ENCODE measurements at regions not wholly inside any gene's neighbourhood (a gene's known extent, or its start where the extent isn't known, plus 50 kb on each side); places are given as distances from the start of the nearest gene placed in this dataset.

DNA sequence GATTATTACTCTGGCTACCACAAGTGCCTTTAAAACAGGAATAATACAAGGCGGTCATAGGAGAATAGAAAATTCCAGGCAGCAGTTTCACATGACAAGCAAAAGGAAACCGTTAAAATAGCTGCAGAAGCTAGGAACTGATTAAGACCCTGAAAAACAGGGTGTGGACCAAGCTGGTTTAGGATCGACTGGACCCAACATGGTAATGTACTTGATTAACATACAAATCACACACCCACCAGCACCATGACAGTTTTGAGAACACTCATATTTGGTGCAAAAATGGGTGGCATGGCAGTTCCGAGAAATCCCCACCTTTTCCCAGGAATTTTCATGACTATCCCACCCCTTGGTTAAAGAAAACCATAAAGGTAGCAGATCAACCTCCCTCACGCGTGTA lies 51.9 kb upstream of the TMEM163 start:
- H3K4me1 Mint-ChIP-seq, result peaks cover 13% of the 10 kb centered on the region
- no peak overlapping the region for H3K27ac Mint-ChIP-seq
- DNase-seq, result no peak
- H3K4me3 Mint-ChIP-seq, result no peak overlapping the region
- H3K27me3 Mint-ChIP-seq, result peaks cover 4% of the 10 kb centered on the region
- ATAC-seq, result no peak
- H3K36me3 Mint-ChIP-seq (ENCODE audit: low read depth), result no peaks in the 10 kb centered on the region
- no peaks in the 10 kb centered on the region for H3K9me3 Mint-ChIP-seq

DNA sequence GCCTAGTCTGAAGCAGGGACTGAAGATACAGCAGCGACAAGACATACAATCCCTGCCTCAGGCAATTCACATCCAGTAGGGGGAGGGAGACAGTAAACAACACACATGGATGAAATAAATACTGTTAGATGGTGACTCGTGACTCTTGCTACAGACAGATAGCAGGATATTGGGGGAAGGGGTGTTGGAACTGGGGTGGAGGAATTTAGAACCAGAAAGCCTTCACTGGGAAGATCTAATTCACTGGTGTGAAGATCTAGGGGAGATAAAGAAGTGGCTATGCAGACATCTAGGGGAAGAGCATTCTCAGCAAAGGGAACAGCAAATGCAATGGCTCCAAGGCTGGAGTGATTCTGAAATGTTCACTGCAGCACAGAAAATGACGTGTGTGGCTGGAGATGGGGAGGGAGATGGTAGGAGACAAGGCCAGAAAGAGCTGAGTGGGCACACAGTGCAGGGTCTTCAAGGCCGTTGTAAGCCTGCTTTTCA lies 52.6 kb upstream of the TMEM163 start:
- H3K9me3 Mint-ChIP-seq, result no peaks in the 10 kb centered on the region

DNA sequence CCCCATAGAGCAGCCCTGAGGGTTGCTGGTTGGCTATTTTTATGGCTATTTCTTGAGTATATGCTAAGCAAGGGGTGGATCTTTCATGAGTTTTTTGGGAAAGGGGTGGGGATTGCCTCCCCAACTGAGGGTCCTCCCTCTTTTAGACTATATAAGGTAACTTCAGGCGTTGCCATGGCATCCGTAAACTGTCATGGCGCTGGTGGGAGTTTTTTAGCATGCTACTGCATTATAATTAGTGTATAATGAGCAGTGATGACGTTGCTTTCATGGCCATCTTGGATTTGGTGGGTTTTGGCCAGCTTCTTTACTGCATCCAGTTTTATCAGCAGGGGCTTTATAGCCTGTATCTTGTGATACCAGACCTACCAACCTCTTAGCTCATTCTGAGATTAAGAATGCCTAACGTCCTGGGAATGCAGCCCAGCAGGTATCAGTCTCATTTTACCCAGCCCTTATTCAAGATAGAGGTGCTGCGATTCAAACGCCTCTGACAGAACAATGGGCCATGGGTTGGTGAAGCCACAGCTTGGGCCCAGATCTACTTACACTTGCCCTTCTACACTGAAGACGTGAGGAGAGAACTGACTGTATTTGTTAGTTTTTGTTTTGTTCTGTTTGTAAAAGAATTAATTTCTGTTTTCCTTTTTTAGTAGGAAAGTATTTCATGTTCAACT lies 53.8 kb upstream of the TMEM163 start:
- DNase-seq, result no peak
- Mint-ChIP-seq H3K9me3 (no peaks in the 10 kb centered on the region), H3K27ac (no peak overlapping the region), H3K4me3 (no peak overlapping the region), H3K4me1 (peaks cover 13% of the 10 kb centered on the region), H3K27me3 (peaks cover 2% of the 10 kb centered on the region), H3K36me3 (ENCODE audit: low read depth) (no peaks in the 10 kb centered on the region)
- ATAC-seq, result no peak

More for the DNA sequence above, 52.6 kb upstream of the TMEM163 start:
- no peak for DNase-seq
- ATAC-seq, result no peak
- peaks cover 13% of the 10 kb centered on the region for H3K4me1 Mint-ChIP-seq
- peaks cover 2% of the 10 kb centered on the region for H3K27me3 Mint-ChIP-seq
- H3K36me3 Mint-ChIP-seq (ENCODE audit: low read depth), result no peaks in the 10 kb centered on the region
- no peak overlapping the region for H3K27ac Mint-ChIP-seq
- no peak overlapping the region for H3K4me3 Mint-ChIP-seq

DNA sequence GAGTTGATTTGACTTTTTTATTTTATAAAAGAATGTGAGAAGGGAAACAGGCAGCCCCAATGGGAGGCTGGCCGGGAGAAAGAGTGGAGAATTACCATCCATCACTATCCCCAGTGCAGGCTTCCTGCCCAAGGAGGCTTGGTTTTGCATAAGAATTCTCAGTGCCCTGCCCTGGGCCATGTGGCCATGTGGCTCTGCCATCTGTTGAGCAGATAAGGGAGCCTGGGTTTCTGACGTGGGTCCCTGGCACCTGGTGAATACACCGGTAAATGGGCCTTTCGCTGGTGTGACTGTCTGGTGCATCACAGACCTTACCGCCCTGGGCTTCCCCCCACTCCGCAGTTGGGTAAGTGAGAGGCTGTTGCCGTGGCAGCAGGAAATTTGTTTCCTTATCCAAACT lies 54.5 kb upstream of the TMEM163 start:
- H3K36me3 Mint-ChIP-seq (ENCODE audit: low read depth), result no peaks in the 10 kb centered on the region
- no peaks in the 10 kb centered on the region for H3K9me3 Mint-ChIP-seq
- no peak overlapping the region for H3K27ac Mint-ChIP-seq
- DNase-seq (no peak), ATAC-seq (no peak)
- no peak overlapping the region for H3K4me3 Mint-ChIP-seq
- H3K27me3 Mint-ChIP-seq, result peaks cover 2% of the 10 kb centered on the region
- H3K4me1 Mint-ChIP-seq, result peaks cover 13% of the 10 kb centered on the region

DNA sequence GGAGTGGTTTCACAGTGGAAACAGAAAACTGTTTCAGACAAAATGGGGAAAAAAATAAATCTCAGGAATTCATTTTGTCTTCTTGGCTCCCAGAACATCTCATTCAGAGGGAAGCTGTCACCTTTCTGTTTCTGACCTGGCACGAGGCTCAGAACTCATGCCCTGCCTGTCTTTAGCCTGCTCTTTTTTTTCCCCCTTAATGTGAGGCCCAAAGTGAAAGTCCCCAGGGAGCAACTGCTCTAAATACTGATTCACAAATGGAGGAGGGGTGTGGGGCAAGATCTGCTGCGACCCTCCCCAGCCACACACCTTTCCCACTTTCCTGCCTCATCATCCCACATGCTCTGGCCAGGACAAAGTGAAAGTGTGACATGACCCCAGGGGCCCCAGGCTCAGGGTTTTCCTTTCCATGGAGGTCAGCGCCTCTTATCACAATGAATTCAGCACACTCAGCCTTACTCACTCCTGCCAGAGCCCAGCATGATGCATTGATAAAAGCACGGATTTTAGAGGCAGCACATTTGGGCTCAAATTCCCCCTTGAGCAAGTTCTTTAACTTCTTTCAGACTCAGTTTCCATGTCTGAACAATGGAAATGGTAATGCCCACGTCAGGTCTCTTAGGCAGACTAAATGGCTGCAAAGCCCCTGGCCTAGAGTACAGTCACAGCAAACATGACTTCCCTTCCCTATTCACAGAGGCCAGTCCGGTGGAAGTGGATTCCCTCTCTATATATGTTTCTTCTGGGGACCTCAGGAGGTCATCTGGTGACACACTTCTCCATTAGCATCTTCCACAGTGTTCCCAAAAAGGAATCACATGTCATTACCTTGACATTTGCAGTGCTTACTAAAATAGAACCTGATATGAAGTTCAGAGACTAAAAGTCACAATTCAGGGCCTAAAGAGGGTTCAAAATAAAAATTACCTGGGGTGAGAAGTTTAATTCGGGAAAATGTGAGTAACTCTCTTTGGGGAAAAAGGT lies 55.3 kb upstream of the TMEM163 start:
- ATAC-seq, result no peak
- peak overlapping the region; percentile 44 for H3K27ac Mint-ChIP-seq
- peaks cover 2% of the 10 kb centered on the region for H3K27me3 Mint-ChIP-seq
- H3K9me3 Mint-ChIP-seq, result no peaks in the 10 kb centered on the region
- H3K4me3 Mint-ChIP-seq, result no peak overlapping the region
- no peaks in the 10 kb centered on the region for H3K36me3 Mint-ChIP-seq (ENCODE audit: low read depth)
- DNase-seq, result no peak
- H3K4me1 Mint-ChIP-seq, result peaks cover 13% of the 10 kb centered on the region

DNA sequence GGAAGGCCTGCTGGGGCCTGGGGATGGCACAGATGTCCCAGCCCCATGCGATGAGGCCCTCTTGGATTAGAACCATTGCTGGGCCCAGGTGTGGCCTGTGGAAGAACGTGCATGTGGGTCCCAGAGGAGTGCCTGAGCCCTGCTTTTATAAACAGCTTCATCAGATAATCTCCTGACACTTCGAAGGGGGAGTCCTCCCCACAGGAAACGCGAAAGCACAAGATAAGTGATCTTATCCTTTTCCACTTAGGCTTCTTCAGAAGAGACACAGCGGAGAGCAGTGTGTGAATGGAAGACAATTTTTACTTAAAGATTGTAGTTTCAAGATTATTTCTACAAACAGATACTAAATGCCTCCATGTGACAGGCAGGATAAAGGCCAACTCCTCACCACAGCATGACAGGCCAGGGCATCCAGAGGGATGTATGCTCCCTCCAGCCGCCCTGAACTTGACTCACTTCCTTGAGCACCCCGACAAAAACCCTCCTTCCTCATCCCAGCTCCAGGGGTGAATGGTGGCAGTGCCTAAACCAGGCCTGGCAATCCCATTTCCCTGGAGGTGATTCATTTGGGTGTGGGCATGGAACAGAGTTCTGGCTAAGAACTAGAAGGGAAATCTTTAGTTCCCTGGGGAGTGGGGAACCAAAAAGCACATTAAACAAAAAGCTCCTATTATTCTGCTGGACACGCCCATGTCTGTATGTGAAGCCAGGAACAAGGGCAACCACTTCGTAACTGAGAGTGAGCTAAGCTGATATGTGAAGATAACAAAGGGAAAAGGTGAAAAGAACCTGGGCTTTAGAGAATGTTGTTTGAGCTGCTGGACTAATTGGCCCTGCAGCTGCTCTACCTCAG lies 56.2 kb upstream of the TMEM163 start:
- peak overlapping the region; percentile 44 for H3K27ac Mint-ChIP-seq

DNA sequence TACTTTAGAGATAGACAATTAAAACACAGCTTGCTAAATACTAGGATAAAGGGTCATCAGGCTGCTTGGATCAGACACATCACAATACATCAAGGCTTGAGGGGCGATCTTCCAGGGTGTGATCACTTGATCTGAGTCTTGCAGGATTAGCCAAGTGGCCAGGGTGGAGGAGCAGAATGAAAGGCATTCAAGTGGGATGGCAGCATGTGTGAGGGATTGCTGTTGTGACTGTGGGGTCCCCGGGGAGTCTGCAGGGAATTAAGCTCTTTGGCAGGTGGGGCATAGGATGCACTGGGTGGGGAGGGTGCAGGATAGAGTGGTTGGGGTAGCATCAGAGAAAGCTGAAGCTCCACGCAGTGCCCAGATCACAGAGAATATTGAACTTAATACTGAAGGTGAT lies 58.0 kb upstream of the TMEM163 start:
- ATAC-seq (no peak), DNase-seq (no peak)
- H3K4me3 Mint-ChIP-seq, result no peak overlapping the region
- H3K36me3 Mint-ChIP-seq (ENCODE audit: low read depth), result no peaks in the 10 kb centered on the region
- no peaks in the 10 kb centered on the region for H3K9me3 Mint-ChIP-seq
- H3K4me1 Mint-ChIP-seq, result peaks cover 22% of the 10 kb centered on the region
- no peaks in the 10 kb centered on the region for H3K27me3 Mint-ChIP-seq
- no peak overlapping the region for H3K27ac Mint-ChIP-seq

More for the DNA sequence above, 56.2 kb upstream of the TMEM163 start:
- H3K9me3 Mint-ChIP-seq, result no peaks in the 10 kb centered on the region
- H3K4me1 Mint-ChIP-seq, result peaks cover 13% of the 10 kb centered on the region
- no peak for DNase-seq
- peaks cover 2% of the 10 kb centered on the region for H3K27me3 Mint-ChIP-seq
- no peak overlapping the region for H3K4me3 Mint-ChIP-seq
- ATAC-seq, result peak; percentile 50
- H3K36me3 Mint-ChIP-seq (ENCODE audit: low read depth), result no peaks in the 10 kb centered on the region

DNA sequence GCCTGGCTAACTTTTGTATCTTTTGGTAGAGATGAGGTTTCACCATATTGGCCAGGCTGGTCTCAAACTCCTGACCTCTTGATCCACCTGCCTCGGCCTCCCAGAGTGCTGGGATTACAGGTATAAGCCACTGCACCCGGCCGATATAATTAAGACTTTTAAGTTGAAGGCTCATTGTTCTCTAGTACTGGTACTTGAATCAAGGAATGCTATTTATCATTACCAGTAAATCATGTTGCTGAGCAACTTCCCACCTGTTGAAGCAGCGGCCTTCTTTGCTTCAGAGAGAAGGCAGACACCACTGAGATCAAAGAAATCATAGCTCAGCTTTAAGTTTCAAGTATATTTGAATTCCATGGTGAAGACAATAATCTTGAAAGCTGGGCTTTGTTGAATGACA lies 58.8 kb upstream of the TMEM163 start:
- no peaks in the 10 kb centered on the region for H3K9me3 Mint-ChIP-seq
- H3K27me3 Mint-ChIP-seq, result no peaks in the 10 kb centered on the region
- no peak for DNase-seq
- no peaks in the 10 kb centered on the region for H3K36me3 Mint-ChIP-seq (ENCODE audit: low read depth)
- H3K27ac Mint-ChIP-seq, result no peak overlapping the region
- H3K4me3 Mint-ChIP-seq, result no peak overlapping the region
- no peak for ATAC-seq
- H3K4me1 Mint-ChIP-seq, result peaks cover 22% of the 10 kb centered on the region

DNA sequence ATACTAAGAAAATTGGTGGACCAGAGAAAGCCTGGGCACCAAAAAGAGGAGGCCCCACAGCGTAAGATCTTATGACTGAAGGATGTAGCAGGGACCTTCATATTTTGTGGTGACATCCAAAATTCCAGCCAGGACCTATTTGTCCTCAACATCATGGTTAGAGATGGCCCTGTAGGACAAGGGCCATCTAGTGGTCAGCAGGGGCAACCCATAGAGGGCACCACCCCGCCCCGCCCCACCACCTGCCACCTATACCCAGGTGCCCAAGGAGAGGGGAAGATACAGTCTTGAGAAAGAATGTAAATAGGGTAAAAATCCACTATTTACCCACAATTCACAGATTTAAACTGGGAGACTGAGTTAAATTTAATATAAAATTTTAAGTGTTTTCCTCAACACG lies 59.6 kb upstream of the TMEM163 start:
- no peak for ATAC-seq
- DNase-seq, result peak; percentile 5
- Mint-ChIP-seq H3K4me3 (no peak overlapping the region), H3K36me3 (ENCODE audit: low read depth) (no peaks in the 10 kb centered on the region), H3K4me1 (peaks cover 22% of the 10 kb centered on the region), H3K27me3 (no peaks in the 10 kb centered on the region), H3K9me3 (no peaks in the 10 kb centered on the region), H3K27ac (no peak overlapping the region)

DNA sequence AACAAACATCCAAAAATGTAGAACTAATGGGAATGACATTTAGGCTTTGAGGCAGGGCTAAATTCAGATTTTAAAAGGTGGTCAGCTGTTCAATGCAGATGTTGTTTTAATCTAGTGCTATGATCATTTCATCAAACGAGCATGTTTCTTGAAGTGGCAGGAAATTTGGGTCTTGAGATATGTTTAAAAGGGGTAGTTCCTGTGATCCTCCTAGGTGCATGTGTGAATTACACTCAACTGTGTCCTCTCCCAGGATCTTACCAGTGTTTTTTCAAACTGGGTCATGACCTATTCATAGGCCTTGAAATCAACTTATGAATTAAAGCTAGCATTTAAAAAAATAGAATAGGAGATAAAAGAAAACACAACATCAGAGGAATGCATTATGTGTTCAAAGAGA lies 57.4 kb upstream of the ACMSD start:
- peaks cover 9% of the 10 kb centered on the region for H3K4me1 Mint-ChIP-seq
- H3K27ac Mint-ChIP-seq, result no peak overlapping the region
- H3K9me3 Mint-ChIP-seq, result no peaks in the 10 kb centered on the region
- no peaks in the 10 kb centered on the region for H3K36me3 Mint-ChIP-seq (ENCODE audit: low read depth)
- no peak overlapping the region for H3K4me3 Mint-ChIP-seq
- ATAC-seq (no peak), DNase-seq (no peak)
- H3K27me3 Mint-ChIP-seq, result no peaks in the 10 kb centered on the region

DNA sequence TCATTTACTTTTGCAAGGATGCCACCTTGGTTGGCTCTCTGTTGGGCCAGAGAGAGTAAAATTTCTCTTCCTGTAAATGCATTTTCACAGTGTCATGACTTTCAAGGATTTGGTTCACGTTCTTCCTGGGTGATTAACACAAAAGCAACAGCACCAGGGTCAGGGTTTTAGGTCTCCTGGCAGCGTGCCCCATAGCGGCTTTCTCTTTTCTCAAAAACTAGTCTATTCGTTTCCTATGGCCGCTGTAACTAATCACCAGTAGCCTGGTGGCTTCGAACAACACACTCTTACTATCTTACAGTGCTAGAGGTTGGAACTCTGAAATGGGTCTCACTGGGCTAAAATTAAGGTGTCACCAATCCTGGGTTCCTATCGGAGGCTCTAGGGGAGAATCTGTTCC lies 56.3 kb upstream of the ACMSD start:
- H3K36me3 Mint-ChIP-seq (ENCODE audit: low read depth), result no peaks in the 10 kb centered on the region
- peaks cover 9% of the 10 kb centered on the region for H3K4me1 Mint-ChIP-seq
- ATAC-seq (no peak), DNase-seq (no peak)
- no peaks in the 10 kb centered on the region for H3K9me3 Mint-ChIP-seq
- no peak overlapping the region for H3K27ac Mint-ChIP-seq
- no peaks in the 10 kb centered on the region for H3K27me3 Mint-ChIP-seq
- no peak overlapping the region for H3K4me3 Mint-ChIP-seq

DNA sequence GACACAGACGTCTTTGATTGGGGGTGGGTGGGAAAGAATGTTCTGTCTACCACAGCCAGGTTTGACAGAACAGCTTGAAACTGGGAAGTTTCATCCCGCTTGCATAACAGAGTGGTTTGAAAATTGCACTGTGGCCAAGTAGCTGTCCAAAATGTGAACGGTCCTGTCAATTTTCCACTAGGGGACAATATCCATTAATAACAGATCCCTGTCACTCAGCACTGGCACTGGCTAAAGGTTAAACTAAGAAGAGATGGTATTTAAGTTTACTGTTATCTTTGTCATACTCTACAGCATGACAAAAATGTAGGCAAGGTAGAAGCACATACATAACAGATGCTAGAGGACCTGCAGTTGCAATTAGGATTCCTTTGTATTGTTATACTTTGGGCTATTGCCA lies 55.6 kb upstream of the ACMSD start:
- ATAC-seq, result no peak
- H3K4me1 Mint-ChIP-seq, result peaks cover 9% of the 10 kb centered on the region
- H3K27me3 Mint-ChIP-seq, result no peaks in the 10 kb centered on the region
- no peak overlapping the region for H3K27ac Mint-ChIP-seq
- no peaks in the 10 kb centered on the region for H3K36me3 Mint-ChIP-seq (ENCODE audit: low read depth)
- no peak for DNase-seq
- H3K4me3 Mint-ChIP-seq, result no peak overlapping the region
- H3K9me3 Mint-ChIP-seq, result no peaks in the 10 kb centered on the region

DNA sequence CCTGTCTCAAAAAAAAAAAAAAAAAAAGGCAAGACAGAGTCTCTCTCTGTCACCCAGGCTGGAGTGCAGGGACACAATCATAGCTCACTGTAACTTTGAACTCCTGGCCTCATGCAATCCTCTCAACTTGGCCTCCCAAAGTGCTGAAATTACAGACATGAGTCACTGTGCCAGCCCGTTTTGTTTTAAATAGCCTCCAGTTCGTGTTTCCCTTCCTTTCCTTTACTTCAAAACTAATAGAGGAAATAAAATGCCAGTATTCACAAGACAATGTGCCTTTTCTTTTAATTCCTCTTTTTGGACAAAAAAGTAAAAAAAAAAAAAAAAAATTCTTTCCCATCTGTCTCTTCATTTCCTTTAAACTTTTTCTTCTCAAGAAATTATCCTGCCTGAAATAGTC lies 54.5 kb upstream of the ACMSD start:
- DNase-seq, result no peak
- Mint-ChIP-seq H3K9me3 (no peaks in the 10 kb centered on the region), H3K27ac (no peak overlapping the region)

DNA sequence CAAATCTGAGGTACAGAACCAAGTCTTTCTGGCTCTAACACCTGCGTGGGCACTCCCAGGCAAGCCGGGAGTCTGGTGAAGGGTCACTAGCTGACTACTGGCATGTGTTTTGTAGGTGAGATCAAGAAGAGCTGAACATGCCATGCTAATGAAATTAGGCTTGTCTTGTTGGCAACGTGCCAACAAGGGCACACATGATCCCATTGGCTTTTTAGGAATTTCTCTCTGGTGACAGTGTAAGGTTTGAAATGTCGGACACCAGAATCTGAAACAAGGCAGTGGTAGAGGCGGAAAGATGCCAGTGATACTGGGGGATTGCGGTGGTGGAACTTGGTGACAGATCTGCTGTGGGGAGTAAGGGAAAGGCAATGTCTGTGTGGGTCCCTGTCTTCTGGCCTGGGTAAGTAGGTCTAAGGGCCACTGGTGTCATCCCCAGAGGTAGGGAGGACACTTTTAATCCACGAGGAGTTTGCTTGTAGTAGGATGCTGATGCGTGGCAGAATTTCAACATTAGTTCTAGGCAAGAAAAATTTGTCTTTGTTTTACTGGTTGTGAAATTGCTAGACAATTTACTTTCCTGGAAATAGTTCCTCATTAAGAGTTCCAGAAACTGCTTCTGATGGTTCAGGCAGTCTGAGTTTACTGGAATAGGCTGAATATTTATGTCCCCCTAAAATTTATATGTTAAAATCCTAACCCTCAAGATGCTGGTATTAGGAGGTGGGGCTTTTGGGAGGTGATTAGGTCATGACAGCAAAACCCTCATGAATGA lies 52.6 kb upstream of the ACMSD start:
- Mint-ChIP-seq H3K27ac (no peak overlapping the region), H3K4me3 (no peak overlapping the region), H3K4me1 (peaks cover 7% of the 10 kb centered on the region), H3K27me3 (no peaks in the 10 kb centered on the region), H3K36me3 (ENCODE audit: low read depth) (no peaks in the 10 kb centered on the region), H3K9me3 (no peaks in the 10 kb centered on the region)
- no peak for DNase-seq
- no peak for ATAC-seq

More for the DNA sequence above, 54.5 kb upstream of the ACMSD start:
- peaks cover 9% of the 10 kb centered on the region for H3K4me1 Mint-ChIP-seq
- no peak overlapping the region for H3K4me3 Mint-ChIP-seq
- no peaks in the 10 kb centered on the region for H3K36me3 Mint-ChIP-seq (ENCODE audit: low read depth)
- H3K27me3 Mint-ChIP-seq, result no peaks in the 10 kb centered on the region
- no peak for ATAC-seq
